ENCODE measurements at regions not wholly inside any gene's neighbourhood (a gene's known extent, or its start where the extent isn't known, plus 50 kb on each side); places are given as distances from the start of the nearest gene placed in this dataset.

GRCh38 chr5:171580502-171581265, 161.2 kb downstream of the FGF18 start:
- no peak overlapping the region for H3K4me3 ChIP-seq (ENCODE audit: low read length in 2 of 2)
- no peaks in the 10 kb centered on the region for H3K36me3 ChIP-seq (ENCODE audit: control insufficient read depth in 2 of 2, insufficient read depth in 2 of 2, low read length in 2 of 2)
- no peaks in the 10 kb centered on the region for H3K27me3 ChIP-seq (ENCODE audit: control insufficient read depth in 1 of 2, insufficient read depth in 2 of 2, low read length in 2 of 2)
- no peak overlapping the region for H3K9ac ChIP-seq (ENCODE audit: low read length in 2 of 2)
- peaks cover 4% of the 10 kb centered on the region for H3K4me1 ChIP-seq (ENCODE audit: control insufficient read depth, insufficient read depth, low read length)
- no peaks in the 10 kb centered on the region for H3K9me3 ChIP-seq (ENCODE audit: control insufficient read depth in 2 of 2, low read length in 2 of 2)
- H3K27ac ChIP-seq (ENCODE audit: low read length) = no peak overlapping the region

GRCh38 chr5:171581781-171582180, 162.3 kb downstream of the FGF18 start:
- H3K36me3 ChIP-seq (ENCODE audit: control insufficient read depth in 2 of 2, insufficient read depth in 2 of 2, low read length in 2 of 2) = no peaks in the 10 kb centered on the region
- no peaks in the 10 kb centered on the region for H3K27me3 ChIP-seq (ENCODE audit: control insufficient read depth in 1 of 2, insufficient read depth in 2 of 2, low read length in 2 of 2)
- H3K4me1 ChIP-seq (ENCODE audit: control insufficient read depth, insufficient read depth, low read length) = peaks cover 4% of the 10 kb centered on the region
- no peak overlapping the region for H3K27ac ChIP-seq (ENCODE audit: low read length)
- no peaks in the 10 kb centered on the region for H3K9me3 ChIP-seq (ENCODE audit: control insufficient read depth in 2 of 2, low read length in 2 of 2)
- H3K9ac ChIP-seq (ENCODE audit: low read length in 2 of 2) = no peak overlapping the region
- H3K4me3 ChIP-seq (ENCODE audit: low read length in 2 of 2) = no peak overlapping the region

- H3K9ac ChIP-seq (ENCODE audit: low read length in 2 of 2) = no peak overlapping the region
- no peak overlapping the region for H3K27ac ChIP-seq (ENCODE audit: low read length)
- H3K9me3 ChIP-seq (ENCODE audit: control insufficient read depth in 2 of 2, low read length in 2 of 2) = no peaks in the 10 kb centered on the region
- H3K36me3 ChIP-seq (ENCODE audit: control insufficient read depth in 2 of 2, insufficient read depth in 2 of 2, low read length in 2 of 2) = no peaks in the 10 kb centered on the region
- H3K27me3 ChIP-seq (ENCODE audit: control insufficient read depth in 1 of 2, insufficient read depth in 2 of 2, low read length in 2 of 2) = no peaks in the 10 kb centered on the region
- no peak overlapping the region for H3K4me3 ChIP-seq (ENCODE audit: low read length in 2 of 2)
- peaks cover 4% of the 10 kb centered on the region for H3K4me1 ChIP-seq (ENCODE audit: control insufficient read depth, insufficient read depth, low read length)
Observed at GRCh38 chr5:171582849-171583248, 163.4 kb downstream of the FGF18 start.

GRCh38 chr5:171585981-171586380, 166.5 kb downstream of the FGF18 start:
- Histone ChIP-seq H3K9me3 (ENCODE audit: control insufficient read depth in 2 of 2, low read length in 2 of 2) (no peaks in the 10 kb centered on the region), H3K27me3 (ENCODE audit: control insufficient read depth in 1 of 2, insufficient read depth in 2 of 2, low read length in 2 of 2) (no peaks in the 10 kb centered on the region), H3K27ac (ENCODE audit: low read length) (no peak overlapping the region), H3K36me3 (ENCODE audit: control insufficient read depth in 2 of 2, insufficient read depth in 2 of 2, low read length in 2 of 2) (no peaks in the 10 kb centered on the region), H3K4me3 (ENCODE audit: low read length in 2 of 2) (no peak overlapping the region), H3K4me1 (ENCODE audit: control insufficient read depth, insufficient read depth, low read length) (no peaks in the 10 kb centered on the region), H3K9ac (ENCODE audit: low read length in 2 of 2) (no peak overlapping the region)

- Histone ChIP-seq H3K9ac (ENCODE audit: low read length in 2 of 2) (no peak overlapping the region), H3K9me3 (ENCODE audit: control insufficient read depth in 2 of 2, low read length in 2 of 2) (no peaks in the 10 kb centered on the region), H3K27ac (ENCODE audit: low read length) (no peak overlapping the region), H3K36me3 (ENCODE audit: control insufficient read depth in 2 of 2, insufficient read depth in 2 of 2, low read length in 2 of 2) (no peaks in the 10 kb centered on the region), H3K4me3 (ENCODE audit: low read length in 2 of 2) (no peak overlapping the region), H3K4me1 (ENCODE audit: control insufficient read depth, insufficient read depth, low read length) (no peaks in the 10 kb centered on the region), H3K27me3 (ENCODE audit: control insufficient read depth in 1 of 2, insufficient read depth in 2 of 2, low read length in 2 of 2) (no peaks in the 10 kb centered on the region)
Observed at GRCh38 chr5:171586436-171586835, 167.0 kb downstream of the FGF18 start.

GRCh38 chr5:171588046-171588445, 168.6 kb downstream of the FGF18 start:
- Histone ChIP-seq H3K36me3 (ENCODE audit: control insufficient read depth in 2 of 2, insufficient read depth in 2 of 2, low read length in 2 of 2) (no peaks in the 10 kb centered on the region), H3K4me3 (ENCODE audit: low read length in 2 of 2) (no peak overlapping the region), H3K27me3 (ENCODE audit: control insufficient read depth in 1 of 2, insufficient read depth in 2 of 2, low read length in 2 of 2) (no peaks in the 10 kb centered on the region), H3K4me1 (ENCODE audit: control insufficient read depth, insufficient read depth, low read length) (no peaks in the 10 kb centered on the region), H3K9ac (ENCODE audit: low read length in 2 of 2) (no peak overlapping the region), H3K27ac (ENCODE audit: low read length) (no peak overlapping the region), H3K9me3 (ENCODE audit: control insufficient read depth in 2 of 2, low read length in 2 of 2) (no peaks in the 10 kb centered on the region)

GRCh38 chr5:171588790-171589189, 169.3 kb downstream of the FGF18 start:
- H3K27me3 ChIP-seq (ENCODE audit: control insufficient read depth in 1 of 2, insufficient read depth in 2 of 2, low read length in 2 of 2) = peaks cover 0 to 2% of the 10 kb centered on the region in 2 donors
- H3K36me3 ChIP-seq (ENCODE audit: control insufficient read depth in 2 of 2, insufficient read depth in 2 of 2, low read length in 2 of 2) = no peaks in the 10 kb centered on the region
- no peak overlapping the region for H3K27ac ChIP-seq (ENCODE audit: low read length)
- no peaks in the 10 kb centered on the region for H3K9me3 ChIP-seq (ENCODE audit: control insufficient read depth in 2 of 2, low read length in 2 of 2)
- H3K4me3 ChIP-seq (ENCODE audit: low read length in 2 of 2) = no peak overlapping the region
- no peaks in the 10 kb centered on the region for H3K4me1 ChIP-seq (ENCODE audit: control insufficient read depth, insufficient read depth, low read length)
- H3K9ac ChIP-seq (ENCODE audit: low read length in 2 of 2) = no peak overlapping the region

- H3K9me3 ChIP-seq (ENCODE audit: control insufficient read depth in 2 of 2, low read length in 2 of 2) = no peaks in the 10 kb centered on the region
- H3K4me1 ChIP-seq (ENCODE audit: control insufficient read depth, insufficient read depth, low read length) = no peaks in the 10 kb centered on the region
- H3K9ac ChIP-seq (ENCODE audit: low read length in 2 of 2) = no peak overlapping the region
- H3K27me3 ChIP-seq (ENCODE audit: control insufficient read depth in 1 of 2, insufficient read depth in 2 of 2, low read length in 2 of 2) = peaks cover 0 to 2% of the 10 kb centered on the region in 2 donors
- no peak overlapping the region for H3K4me3 ChIP-seq (ENCODE audit: low read length in 2 of 2)
- no peak overlapping the region for H3K27ac ChIP-seq (ENCODE audit: low read length)
- no peaks in the 10 kb centered on the region for H3K36me3 ChIP-seq (ENCODE audit: control insufficient read depth in 2 of 2, insufficient read depth in 2 of 2, low read length in 2 of 2)
Observed at GRCh38 chr5:171589461-171589860, 170.0 kb downstream of the FGF18 start.

- Histone ChIP-seq H3K9ac (ENCODE audit: low read length in 2 of 2) (no peak overlapping the region), H3K9me3 (ENCODE audit: control insufficient read depth in 2 of 2, low read length in 2 of 2) (peaks cover 0 to 5% of the 10 kb centered on the region in 2 donors), H3K36me3 (ENCODE audit: control insufficient read depth in 2 of 2, insufficient read depth in 2 of 2, low read length in 2 of 2) (no peaks in the 10 kb centered on the region), H3K4me1 (ENCODE audit: control insufficient read depth, insufficient read depth, low read length) (no peaks in the 10 kb centered on the region), H3K27ac (ENCODE audit: low read length) (no peak overlapping the region), H3K27me3 (ENCODE audit: control insufficient read depth in 1 of 2, insufficient read depth in 2 of 2, low read length in 2 of 2) (peaks cover 1 to 5% of the 10 kb centered on the region in 2 donors), H3K4me3 (ENCODE audit: low read length in 2 of 2) (no peak overlapping the region)
Observed at GRCh38 chr5:171592076-171592475, 172.6 kb downstream of the FGF18 start.

GRCh38 chr5:171592736-171593135, 173.3 kb downstream of the FGF18 start:
- H3K9ac ChIP-seq (ENCODE audit: low read length in 2 of 2) = no peak overlapping the region
- no peaks in the 10 kb centered on the region for H3K4me1 ChIP-seq (ENCODE audit: control insufficient read depth, insufficient read depth, low read length)
- peaks cover 4 to 8% of the 10 kb centered on the region in 2 donors for H3K27me3 ChIP-seq (ENCODE audit: control insufficient read depth in 1 of 2, insufficient read depth in 2 of 2, low read length in 2 of 2)
- H3K9me3 ChIP-seq (ENCODE audit: control insufficient read depth in 2 of 2, low read length in 2 of 2) = peaks cover 0 to 5% of the 10 kb centered on the region in 2 donors
- no peak overlapping the region for H3K4me3 ChIP-seq (ENCODE audit: low read length in 2 of 2)
- H3K27ac ChIP-seq (ENCODE audit: low read length) = no peak overlapping the region
- H3K36me3 ChIP-seq (ENCODE audit: control insufficient read depth in 2 of 2, insufficient read depth in 2 of 2, low read length in 2 of 2) = no peaks in the 10 kb centered on the region

GRCh38 chr5:171593401-171593800, 174.0 kb downstream of the FGF18 start:
- H3K27me3 ChIP-seq (ENCODE audit: control insufficient read depth in 1 of 2, insufficient read depth in 2 of 2, low read length in 2 of 2) = peaks cover 4 to 8% of the 10 kb centered on the region in 2 donors
- no peaks in the 10 kb centered on the region for H3K4me1 ChIP-seq (ENCODE audit: control insufficient read depth, insufficient read depth, low read length)
- H3K27ac ChIP-seq (ENCODE audit: low read length) = no peak overlapping the region
- peaks cover 0 to 5% of the 10 kb centered on the region in 2 donors for H3K9me3 ChIP-seq (ENCODE audit: control insufficient read depth in 2 of 2, low read length in 2 of 2)
- no peak overlapping the region for H3K9ac ChIP-seq (ENCODE audit: low read length in 2 of 2)
- H3K4me3 ChIP-seq (ENCODE audit: low read length in 2 of 2) = no peak overlapping the region
- H3K36me3 ChIP-seq (ENCODE audit: control insufficient read depth in 2 of 2, insufficient read depth in 2 of 2, low read length in 2 of 2) = no peaks in the 10 kb centered on the region
